HG02852 (cell line): ENCODE measurements at regions not wholly inside any gene's neighbourhood (a gene's known extent, or its start where the extent isn't known, plus 50 kb on each side); places are given as distances from the start of the nearest gene placed in this dataset.

Experiments used
- ATAC-seq: cut with Tn5 transposase; IDR thresholded peaks from one replicate; pipeline ENCODE4 v1.9.1; 2021; ENCODE audit warnings: mild to moderate bottlenecking, moderate library complexity; ENCODE audit not compliant: unreplicated experiment

DNA sequence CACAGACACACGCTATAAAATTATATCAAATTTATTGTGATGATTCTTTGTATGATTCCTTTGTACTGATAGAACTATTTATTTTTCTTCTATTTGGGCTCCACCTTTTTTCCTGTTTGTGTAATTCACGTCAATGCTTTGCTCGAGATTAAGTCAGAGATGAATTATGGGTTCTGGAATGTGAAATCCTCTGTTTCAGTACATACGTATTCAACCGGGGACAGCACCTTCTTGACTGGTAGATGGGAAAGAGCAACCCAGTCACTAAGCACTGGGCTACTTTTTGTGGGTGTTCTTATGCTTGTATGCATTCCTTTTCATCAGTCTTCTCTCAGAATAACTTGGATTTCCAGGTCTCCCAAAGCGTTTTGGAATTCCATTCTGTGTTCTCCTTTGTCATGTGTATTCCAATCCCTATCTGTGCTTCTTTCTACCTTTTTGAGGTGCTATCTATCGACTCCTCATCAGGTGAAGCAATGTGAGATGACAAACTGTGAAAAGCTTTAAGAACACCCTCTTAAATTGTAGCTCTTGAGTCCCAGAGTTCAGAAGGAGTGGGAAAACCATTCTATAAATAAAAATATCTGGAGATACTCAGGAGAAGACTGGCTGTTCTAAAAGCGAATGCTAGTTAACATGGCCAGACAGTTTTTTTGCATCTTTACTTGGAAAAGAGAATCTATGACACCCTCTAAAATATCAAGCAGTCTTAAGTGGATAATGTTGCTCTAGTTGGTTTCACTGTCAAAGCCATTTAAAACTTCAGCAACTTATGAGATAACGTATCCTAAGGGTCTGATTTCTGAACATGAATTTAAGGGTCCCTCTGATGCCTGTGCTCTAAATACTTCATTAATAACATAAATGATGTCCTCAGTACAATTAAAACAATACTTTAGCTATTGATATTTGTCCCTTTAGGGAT, 197.7 kb upstream of the PREP start:
- ATAC-seq = no peak

DNA sequence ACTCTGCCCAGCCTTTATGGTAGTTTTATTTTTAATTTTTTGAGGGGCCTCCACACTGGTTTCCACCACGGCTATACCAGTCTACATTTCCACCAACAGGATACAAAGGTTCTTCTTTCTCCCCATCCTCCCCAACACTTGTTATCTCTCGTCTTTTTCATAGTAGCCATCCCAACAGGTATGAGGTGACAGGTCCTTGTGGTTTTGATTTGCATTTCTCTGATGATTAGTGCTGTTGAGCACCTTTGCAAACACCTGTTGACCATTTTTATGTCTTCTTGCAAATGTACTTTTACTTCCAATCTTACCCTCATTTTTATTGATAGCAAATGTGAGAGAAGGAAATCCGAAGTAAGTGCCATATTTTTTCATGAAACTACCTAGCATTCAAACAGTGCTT, 195.4 kb upstream of the PREP start:
- ATAC-seq = no peak

DNA sequence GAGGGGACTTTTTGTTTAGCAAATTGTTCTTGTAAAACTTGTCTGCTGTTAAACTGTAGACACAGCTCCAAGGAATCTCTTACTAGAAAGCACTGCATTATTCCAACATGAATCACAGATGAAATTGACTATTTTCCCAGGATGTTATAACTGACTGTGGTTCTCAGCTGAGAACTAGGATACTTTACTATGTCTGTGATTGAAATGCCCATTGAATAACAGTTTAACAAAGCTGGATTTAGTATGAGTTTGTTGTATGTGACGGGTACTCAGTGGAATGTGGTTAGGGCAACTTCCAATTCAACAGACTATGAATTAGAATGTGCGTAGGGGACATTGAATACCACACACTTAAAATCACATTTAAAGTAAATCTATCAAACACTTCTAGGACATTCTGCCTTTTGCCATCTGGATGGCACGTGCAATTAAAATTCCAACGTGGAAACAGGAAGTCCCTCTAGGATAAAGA, 193.4 kb upstream of the PREP start:
- ATAC-seq = no peak

DNA sequence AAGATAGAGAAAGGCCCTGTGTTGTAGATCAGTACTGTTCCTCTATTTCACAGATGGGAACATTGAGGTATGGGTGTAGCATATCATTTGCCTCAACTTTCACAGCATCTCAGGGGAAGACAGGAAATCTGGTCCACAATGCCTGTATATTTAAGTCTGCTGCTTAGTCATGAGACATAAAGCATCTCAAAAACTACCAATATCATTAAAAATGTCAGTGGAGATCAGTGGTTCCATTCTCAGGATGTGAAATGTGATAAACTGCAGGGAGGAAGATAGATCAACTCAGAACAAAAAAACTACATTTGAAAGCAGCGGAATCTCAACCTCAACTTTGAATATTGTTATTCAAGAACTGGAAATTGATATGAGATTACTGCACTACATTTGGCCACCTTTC, 192.9 kb upstream of the PREP start:
- no peak for ATAC-seq

DNA sequence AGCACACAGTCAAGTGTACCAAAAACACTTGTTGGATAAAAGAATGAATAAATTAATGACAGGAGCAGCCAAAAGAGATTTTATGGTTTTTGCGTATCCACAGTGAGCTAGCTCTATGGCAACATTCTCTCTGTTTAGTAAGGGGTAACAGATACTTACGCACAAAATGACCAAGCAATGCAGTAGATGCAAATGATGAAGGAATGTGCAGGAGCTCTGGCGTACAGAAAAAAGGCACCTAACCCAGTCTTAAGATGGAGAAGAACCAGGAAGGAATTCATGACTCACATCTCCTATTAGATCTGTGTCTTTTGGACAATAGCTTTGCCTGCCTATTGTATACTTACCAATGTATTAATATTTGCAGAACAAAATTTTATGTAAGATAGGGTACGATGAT, 191.9 kb upstream of the PREP start:
- no peak for ATAC-seq

DNA sequence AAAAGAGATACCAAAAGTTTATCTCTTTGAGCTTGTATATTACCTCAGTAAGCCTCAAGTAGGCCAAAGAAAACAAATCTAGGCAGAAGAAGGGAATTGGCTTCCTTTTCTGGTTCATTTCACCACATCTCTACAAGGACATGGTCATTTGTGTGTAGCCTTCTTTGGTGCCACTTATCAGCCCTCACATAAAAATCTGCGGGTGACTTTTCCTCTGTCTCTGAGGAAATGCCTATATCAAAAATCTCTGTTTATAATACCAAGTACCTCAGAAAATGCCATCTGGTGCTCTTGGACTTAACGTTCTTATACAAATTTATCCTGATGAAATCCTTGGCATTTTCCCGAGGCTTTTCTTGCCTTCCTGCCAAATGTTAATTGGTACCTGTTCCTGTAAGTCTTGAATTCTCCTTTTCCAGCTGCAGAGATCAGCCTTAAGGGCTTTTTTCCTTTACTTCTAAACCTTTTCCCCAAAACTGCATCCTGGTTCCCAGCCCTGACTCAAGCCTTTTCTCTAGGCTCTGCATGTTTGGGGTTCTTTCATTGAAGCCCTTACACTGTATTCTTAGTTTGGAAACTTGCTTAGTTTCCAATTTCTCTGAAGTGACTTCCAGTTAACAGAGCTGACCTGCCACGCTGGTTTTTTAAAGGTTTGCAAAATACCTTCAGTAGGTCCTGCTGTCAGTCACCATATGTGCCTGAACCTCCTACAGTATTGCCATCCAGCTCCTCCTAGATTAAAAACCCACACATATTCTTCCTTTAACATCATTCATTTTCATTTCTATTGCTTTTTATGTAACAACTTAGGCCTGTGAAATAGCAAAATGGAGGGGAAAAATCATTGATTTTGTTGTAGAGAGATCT, 191.2 kb upstream of the PREP start:
- no peak for ATAC-seq

DNA sequence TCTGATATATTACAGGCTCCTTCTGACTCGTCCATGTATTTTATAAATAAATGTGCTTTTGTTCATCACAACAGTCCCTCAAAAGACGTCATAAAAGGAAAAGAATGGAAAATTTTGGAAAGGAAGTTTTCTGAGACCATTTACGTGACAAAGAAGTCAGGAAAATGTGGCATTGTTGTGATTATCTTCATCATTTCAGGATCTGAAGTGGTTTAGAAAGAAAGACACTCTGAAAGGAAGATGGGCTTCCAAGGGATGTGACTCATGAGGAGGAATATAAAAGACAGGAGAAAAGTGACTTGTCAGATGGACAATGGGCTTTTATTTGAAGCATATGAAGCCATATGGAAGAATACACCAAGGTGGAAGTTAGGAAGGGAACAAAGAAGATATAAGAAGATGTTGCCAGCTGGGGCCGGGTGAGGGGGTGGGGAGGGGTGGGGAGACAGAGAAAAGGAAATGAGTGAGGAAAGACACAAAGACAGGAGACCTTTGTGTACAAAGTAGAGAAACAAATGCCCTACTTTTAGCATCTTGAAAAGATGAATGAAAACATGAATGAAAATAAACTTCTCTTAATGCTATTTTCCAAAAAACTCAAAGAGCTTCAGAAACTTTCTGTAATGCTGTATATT, 190.3 kb upstream of the PREP start:
- no peak for ATAC-seq

DNA sequence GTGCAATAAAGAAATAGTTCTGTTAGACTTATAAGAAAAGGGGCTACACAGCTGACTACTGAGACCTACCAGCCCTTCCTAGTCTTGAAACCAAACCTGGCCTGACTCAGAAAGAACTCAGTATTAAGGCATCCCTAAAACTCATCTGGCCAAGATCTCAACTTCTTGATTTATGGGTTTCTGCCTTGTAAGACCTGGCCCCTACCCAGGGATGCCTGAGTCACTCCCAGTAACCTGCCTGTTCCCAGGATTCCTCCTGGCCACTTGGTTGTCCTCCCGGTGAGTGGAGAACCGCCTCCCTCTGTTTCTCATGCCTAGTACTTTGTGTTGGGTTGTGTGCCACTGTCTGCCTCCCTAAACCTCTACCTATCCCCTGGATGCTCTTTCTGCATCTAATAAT, 189.4 kb upstream of the PREP start:
- no peak for ATAC-seq

DNA sequence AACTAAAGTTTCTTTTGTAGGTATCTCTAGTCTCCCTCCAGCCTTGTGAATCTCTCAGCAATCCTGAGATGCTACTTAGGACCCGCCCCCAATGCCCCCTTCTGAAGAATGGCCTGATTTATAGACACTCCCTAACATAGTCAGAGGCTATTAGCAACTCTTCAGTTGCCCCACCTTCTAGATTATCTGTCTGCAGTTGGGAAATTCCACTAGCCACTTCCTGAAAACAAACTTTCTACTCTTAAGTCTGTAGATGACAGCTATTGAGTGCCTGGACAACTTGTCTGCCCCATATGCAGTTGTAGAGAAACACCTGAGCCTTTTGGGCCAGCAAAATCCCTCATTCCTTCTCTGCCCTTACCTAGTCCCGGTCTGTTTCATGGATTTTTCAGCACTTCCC, 188.2 kb upstream of the PREP start:
- ATAC-seq = peak; percentile 91

DNA sequence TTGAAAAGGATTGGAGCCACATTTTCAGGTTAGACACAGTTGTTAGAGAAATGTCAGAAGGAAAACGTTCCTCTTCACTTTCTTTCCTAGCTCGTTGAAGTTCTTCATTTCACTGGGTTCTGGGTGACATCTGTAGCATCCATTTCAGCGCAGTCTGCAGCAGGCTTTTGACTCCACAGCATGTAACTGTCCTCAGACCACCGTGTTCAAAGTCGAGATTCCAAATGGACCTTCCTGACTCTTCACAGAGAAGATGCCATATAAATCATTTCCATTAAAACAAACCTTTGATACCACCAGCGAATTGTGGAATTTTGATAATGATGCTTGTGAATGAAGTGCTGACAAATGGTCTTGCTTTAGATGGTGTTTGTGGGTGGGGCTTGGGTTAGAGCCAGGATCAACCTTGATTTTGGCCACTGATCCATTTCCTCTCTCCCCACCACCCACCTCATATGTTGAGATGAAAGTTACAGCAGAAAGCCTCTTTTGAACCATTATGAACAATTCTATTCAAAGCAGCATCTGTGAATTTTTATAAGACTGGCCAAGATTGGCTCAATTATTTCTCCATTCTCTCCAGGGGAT, 185.3 kb upstream of the PREP start:
- ATAC-seq = no peak

DNA sequence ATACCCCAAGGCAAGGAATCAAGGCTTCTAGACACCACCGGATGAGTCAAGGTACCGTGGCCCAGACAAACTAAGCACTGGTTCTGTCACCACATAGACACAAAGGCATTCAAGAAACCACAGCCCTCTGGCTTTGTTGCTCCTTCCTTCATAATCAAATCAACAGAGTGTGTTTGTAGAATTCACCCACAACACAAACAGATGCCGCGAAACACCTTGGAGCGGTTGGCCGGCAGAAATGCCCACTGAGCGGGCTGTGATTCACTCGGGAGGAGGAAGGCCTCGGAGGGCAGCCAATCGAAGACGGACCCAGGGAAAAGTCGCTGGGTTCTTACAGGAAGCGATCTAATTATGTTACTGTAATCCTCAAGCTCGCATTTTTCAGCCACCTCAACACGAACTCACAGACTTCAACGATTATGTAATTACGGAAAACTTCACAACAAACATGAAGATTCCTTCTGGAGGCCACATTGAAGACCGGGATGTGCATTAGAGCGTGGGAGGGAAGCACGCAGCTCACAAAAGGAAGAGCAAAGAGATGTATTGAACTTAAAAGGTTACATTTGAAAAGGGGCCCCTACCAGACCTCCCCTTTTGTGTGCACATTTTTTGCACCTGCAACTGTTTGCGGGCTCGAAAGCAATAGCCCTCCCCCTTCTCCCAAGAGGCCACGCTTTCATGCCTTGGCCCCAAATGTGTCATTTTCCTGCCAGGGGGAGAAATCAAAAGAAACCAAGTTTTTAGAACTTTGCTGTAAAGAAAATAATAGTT, 184.7 kb upstream of the PREP start:
- ATAC-seq = no peak

DNA sequence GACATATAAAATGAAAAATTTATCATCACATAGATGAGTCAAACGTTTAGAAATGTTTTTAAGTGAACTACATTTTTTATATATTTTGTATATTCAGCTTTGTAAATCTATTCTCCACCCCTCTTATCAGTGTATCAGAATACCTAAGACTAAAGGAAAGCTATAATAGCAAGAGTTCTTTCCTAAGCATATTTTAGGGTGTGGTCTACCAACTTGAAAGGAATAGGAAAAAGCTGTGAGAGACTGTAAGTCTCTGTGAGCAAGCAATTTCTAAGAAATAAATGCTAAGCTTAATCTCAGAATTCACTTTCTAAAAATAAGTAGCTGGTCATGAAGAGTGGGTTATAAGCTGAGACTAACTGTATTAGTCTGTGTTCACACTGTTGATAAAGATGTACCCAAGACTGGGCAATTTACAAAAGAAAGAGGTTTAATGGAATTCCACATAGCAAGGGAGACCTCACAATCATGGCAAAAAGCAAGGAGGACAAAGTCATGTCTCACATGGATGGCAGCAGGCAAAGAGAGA, 175.4 kb upstream of the PREP start:
- ATAC-seq = no peak

DNA sequence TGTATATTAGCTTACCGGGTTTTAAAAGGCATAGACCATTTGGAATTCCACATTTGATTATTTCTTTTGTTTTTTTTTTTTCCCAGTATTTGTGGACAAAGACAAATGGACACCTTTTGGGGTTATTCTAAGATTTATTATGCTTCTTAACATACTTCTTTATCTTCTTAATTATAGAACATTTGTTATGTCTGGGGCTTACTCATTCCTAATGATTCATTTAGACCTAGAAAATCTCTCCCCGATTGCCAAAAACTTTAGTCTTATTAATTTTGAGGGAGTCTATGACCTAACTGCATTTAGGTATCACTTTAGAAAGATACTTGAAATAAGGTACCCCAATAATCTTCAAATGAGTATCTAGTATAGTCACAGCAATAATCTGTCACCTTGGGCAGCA, 170.7 kb upstream of the PREP start:
- ATAC-seq = no peak

DNA sequence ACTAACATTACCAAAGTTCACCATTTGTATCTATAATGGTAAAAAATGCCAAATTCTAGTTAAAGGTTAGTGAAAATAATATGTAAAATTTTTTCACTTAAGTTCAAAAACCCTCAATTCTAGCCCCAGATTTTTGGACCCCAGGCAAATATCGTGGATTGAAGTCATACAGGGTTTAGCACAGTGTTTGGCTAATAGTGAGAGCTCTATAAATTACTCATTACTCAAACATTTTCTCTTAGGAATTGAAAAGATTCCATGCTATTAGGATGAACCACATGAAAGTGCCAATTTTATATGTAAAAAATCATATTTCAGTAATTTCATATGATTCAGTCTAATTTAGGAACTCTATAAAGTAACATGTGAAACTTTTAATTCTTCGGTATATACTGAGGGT, 170.3 kb upstream of the PREP start:
- ATAC-seq = no peak

DNA sequence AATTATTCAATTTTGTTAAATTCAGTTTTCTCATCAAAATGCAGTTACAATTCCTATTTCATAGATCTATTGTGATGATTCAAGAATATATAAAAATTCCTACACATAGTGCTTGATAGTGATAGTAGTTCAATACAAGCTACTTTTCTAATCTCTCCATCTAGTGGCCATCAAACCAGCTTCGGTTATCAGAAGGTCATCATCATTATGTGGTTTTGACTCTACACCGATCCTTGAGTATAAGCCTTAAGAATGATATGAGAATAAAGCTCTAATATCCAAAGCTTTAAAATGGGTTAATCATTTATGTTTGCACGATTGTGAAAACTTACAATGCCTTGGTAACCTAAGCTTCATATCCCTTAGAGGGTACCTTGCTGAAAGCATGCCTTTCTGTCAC, 167.5 kb upstream of the PREP start:
- ATAC-seq = no peak

DNA sequence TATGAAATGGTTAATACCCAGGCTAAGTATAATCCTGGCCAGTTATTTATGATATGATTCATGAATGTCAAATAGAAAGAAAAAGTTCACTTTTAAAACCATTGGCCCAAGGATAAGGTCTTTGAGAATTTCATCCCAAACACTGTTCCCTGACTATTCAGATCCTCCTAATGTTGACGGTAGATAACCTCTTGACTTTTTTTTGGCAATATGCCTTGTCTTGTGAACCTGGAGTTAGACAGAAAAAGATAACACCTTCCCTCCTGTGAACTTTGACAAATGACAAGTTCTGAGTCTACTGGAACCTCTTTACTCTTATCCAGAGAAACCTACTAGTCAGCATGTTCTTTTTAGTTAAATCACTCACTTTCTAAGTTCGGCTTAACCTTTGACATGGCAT, 166.8 kb upstream of the PREP start:
- no peak for ATAC-seq

DNA sequence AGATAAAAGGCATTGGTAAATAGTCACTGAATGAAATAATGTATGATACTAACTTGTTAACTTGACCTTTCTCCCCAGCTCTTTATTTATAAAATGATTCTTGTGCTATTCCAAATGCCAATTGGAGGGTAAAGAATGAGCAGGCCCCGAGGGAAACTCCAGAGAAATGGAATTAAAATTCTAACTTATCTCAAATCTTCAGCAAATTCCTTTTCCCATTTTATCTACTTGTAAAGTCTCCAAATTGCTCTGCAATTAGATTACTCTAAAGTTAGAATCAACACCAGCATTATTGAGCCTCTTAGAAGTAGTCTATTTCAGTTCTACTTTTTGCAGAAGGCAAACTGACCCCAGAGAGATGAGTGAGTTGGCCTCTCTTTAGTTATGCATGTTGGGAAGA, 165.9 kb upstream of the PREP start:
- no peak for ATAC-seq

DNA sequence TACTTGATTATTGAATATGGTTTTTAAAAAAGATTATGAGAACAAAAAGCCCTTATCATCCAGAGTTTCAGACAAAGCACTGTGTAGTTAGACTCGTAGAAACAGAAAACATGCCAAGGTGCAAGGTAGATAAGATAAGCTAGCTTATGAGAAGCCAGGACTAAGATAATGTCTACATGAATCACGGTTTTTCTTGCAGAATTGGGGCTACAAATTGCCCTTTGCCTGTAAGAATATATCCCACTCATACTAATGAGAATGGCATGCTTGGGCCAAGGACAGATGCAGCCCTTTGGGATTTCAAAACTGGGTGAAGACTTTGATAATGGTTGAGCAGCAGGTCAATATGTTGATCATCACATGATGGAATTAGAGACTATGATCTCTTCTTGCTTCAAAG, 165.3 kb upstream of the PREP start:
- no peak for ATAC-seq

DNA sequence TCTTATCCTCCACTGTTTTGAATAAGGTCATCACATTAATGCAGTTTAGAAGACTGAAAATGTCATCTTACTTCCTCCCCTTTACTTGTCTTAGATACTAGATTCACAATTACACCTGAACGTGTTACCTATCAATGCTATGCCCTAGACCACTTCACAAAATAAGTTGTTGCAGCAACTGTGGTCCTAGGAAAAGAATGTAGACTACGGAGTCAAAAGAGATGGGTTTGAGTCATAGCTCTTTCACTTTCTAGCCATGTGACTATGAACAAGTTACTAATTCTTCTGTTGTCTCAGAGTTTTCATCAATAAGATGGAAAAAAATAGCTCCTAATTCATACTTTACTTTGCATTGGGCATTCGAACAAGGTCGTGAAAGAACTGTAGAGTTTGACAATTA, 164.3 kb upstream of the PREP start:
- no peak for ATAC-seq

DNA sequence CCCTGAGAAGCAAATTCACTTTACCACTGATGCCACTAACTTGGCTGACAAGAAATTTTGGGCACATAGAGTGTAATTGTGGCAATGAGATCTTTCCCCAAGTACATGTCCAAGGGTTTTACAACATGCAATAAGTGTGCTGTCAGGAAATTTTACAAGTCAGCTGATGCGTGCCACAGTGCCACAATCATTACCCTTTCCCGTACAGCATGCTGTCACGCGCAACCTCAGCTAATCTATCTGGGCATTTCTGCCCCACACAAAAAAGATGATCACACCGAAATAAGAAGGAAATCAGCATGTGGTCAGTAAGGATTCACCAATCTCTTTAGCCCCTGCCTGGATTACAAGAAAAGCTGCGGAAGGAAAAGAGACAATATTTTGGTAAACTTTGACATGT, 163.6 kb upstream of the PREP start:
- no peak for ATAC-seq
